DOHH2 (cell line): ENCODE measurements at regions not wholly inside any gene's neighbourhood (a gene's known extent, or its start where the extent isn't known, plus 50 kb on each side); places are given as distances from the start of the nearest gene placed in this dataset.

ENCODE experiments used
- H3F3A ChIP-seq: fragments of 200-600 bp; sonication (generic), shearing (Covaris generic); 2 replicates; pipeline ENCODE4 v1.6.0; 2016; ENCODE audit warnings: antibody characterized with exemption, mild to moderate bottlenecking; ENCODE audit not compliant: control insufficient read depth, insufficient read depth
- H3K27ac ChIP-seq: fragments of 200-600 bp; sonication (generic); 2 replicates; pipeline ENCODE4 v1.5.1; 2014; ENCODE audit warnings: low read depth, mild to moderate bottlenecking, low read length, moderate library complexity
- H3K27me3 ChIP-seq: fragments of 200-600 bp; sonication (generic); 2 replicates; pipeline ENCODE4 v1.6.1; 2014; ENCODE audit warnings: mild to moderate bottlenecking, low read length, mixed read lengths; ENCODE audit not compliant: control insufficient read depth
- H3K36me3 ChIP-seq: fragments of 200-600 bp; sonication (generic); 2 replicates; pipeline ENCODE4 v1.6.1; 2014; ENCODE audit warnings: mild to moderate bottlenecking, low read length, moderate library complexity, mixed read lengths; ENCODE audit not compliant: control insufficient read depth
- H3K4me1 ChIP-seq: fragments of 200-600 bp; sonication (generic); 2 replicates; pipeline ENCODE4 v1.6.1; 2014; ENCODE audit warnings: mild to moderate bottlenecking, low read length, mixed read lengths; ENCODE audit not compliant: control insufficient read depth
- H3K4me2 ChIP-seq: fragments of 200-600 bp; sonication (generic); 2 replicates; pipeline ENCODE4 v1.6.0; 2014; ENCODE audit warnings: mild to moderate bottlenecking, low read length, moderate library complexity
- H3K4me3 ChIP-seq: fragments of 200-600 bp; sonication (generic); 2 replicates; pipeline ENCODE4 v1.5.1; 2014; ENCODE audit warnings: mild to moderate bottlenecking, low read length, mixed read lengths
- H3K79me2 ChIP-seq: fragments of 200-600 bp; sonication (generic); 2 replicates; pipeline ENCODE4 v1.6.1; 2014; ENCODE audit warnings: mild to moderate bottlenecking, low read length, mixed read lengths; ENCODE audit not compliant: control insufficient read depth
- H3K9me2 ChIP-seq: fragments of 200-600 bp; sonication (generic); replicated peaks from 2 replicates; pipeline ENCODE4 v1.6.1; 2014; ENCODE audit warnings: mild to moderate bottlenecking, low read length, mixed read lengths; ENCODE audit not compliant: control insufficient read depth
- H3K9me3 ChIP-seq: fragments of 200-600 bp; sonication (generic); 2 replicates; pipeline ENCODE4 v1.6.1; 2014; ENCODE audit warnings: antibody characterized with exemption, low read length, mixed read lengths; ENCODE audit not compliant: control insufficient read depth, insufficient read depth
- H4K20me1 ChIP-seq: fragments of 200-600 bp; sonication (generic); 2 replicates; pipeline ENCODE4 v1.6.0; 2014; ENCODE audit warnings: low read depth, mild to moderate bottlenecking, antibody characterized with exemption, low read length, moderate library complexity; ENCODE audit not compliant: control insufficient read depth, insufficient read depth
- CTCF ChIP-seq: fragments of 200-600 bp; sonication (generic); IDR thresholded peaks from one replicate; pipeline ENCODE4 v1.5.1; 2014; ENCODE audit warnings: antibody characterized with exemption, mild to moderate bottlenecking, low read depth, low read length; ENCODE audit not compliant: poor library complexity, severe bottlenecking
- EZH2phosphoT487 ChIP-seq: fragments of 200-600 bp; sonication (generic); IDR thresholded peaks from 2 replicates; pipeline ENCODE4 v1.6.1; 2017; ENCODE audit warnings: borderline replicate concordance, mild to moderate bottlenecking, antibody characterized with exemption, low read length, moderate library complexity, mixed read lengths

GRCh38 chr2:182618672-182619079 lies 97.4 kb upstream of the DNAJC10 start:
- TF ChIP-seq EZH2phosphoT487 (no peak), CTCF (no peak)
- no peaks in the 10 kb centered on the region for H3K9me3 ChIP-seq
- H3K27ac ChIP-seq: no peak overlapping the region
- no peaks in the 10 kb centered on the region for H3K4me1 ChIP-seq
- H3K79me2 ChIP-seq: no peaks in the 10 kb centered on the region
- H3K36me3 ChIP-seq: no peaks in the 10 kb centered on the region
- no peaks in the 10 kb centered on the region for H4K20me1 ChIP-seq
- H3K27me3 ChIP-seq: 0 out of 2 replicates have a peak, but pooled peaks cover 2% of the 10 kb centered on the region
- H3K4me2 ChIP-seq: no peak overlapping the region
- no peaks in the 10 kb centered on the region for H3F3A ChIP-seq
- no peak overlapping the region for H3K4me3 ChIP-seq
- no peaks in the 10 kb centered on the region for H3K9me2 ChIP-seq

DNA sequence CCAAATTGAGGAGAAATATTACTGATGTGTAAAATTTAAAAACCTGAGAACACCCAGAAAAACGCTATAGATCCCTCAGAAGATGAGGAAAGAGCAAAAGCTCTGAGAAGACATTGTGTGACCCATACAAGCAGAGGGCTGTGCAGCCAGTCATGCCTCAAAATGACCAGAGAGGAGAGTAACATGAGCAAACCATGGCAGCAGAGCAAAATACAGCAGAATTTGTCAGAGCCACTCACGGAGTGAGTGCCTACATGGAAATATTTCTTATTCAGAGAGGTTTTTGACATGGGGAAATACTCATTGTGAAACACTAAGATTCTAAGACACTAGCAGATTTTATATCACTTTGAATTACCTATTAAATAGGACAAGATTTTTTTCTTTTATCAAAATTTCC lies 96.8 kb upstream of the DNAJC10 start:
- Histone ChIP-seq H3F3A (no peaks in the 10 kb centered on the region), H3K36me3 (no peaks in the 10 kb centered on the region), H3K4me2 (no peak overlapping the region), H3K9me3 (no peaks in the 10 kb centered on the region), H3K4me3 (no peak overlapping the region), H4K20me1 (no peaks in the 10 kb centered on the region), H3K9me2 (no peaks in the 10 kb centered on the region), H3K27me3 (0 out of 2 replicates have a peak, but pooled peaks cover 2% of the 10 kb centered on the region), H3K4me1 (no peaks in the 10 kb centered on the region), H3K27ac (no peak overlapping the region), H3K79me2 (no peaks in the 10 kb centered on the region)
- TF ChIP-seq EZH2phosphoT487 (no peak), CTCF (no peak)

GRCh38 chr2:182621191-182621590 lies 94.9 kb upstream of the DNAJC10 start:
- H3K4me2 ChIP-seq: no peak overlapping the region
- H4K20me1 ChIP-seq: no peaks in the 10 kb centered on the region
- H3K9me3 ChIP-seq: no peaks in the 10 kb centered on the region
- H3K27ac ChIP-seq: no peak overlapping the region
- no peaks in the 10 kb centered on the region for H3K9me2 ChIP-seq
- TF ChIP-seq CTCF (no peak), EZH2phosphoT487 (no peak)
- 0 out of 2 replicates have a peak, but pooled peaks cover 2% of the 10 kb centered on the region for H3K27me3 ChIP-seq
- no peaks in the 10 kb centered on the region for H3K36me3 ChIP-seq
- H3F3A ChIP-seq: no peaks in the 10 kb centered on the region
- no peak overlapping the region for H3K4me3 ChIP-seq
- no peaks in the 10 kb centered on the region for H3K79me2 ChIP-seq
- H3K4me1 ChIP-seq: no peaks in the 10 kb centered on the region
